Trophoblast cell (in vitro differentiated cells and primary cell): ENCODE measurements at regions not wholly inside any gene's neighbourhood (a gene's known extent, or its start where the extent isn't known, plus 50 kb on each side); places are given as distances from the start of the nearest gene placed in this dataset.
"Not testable (repeated sequence)": the region's sequence is repeated elsewhere in the genome, so short reads cannot be mapped to it uniquely, and the experiment has no call there.

ENCODE experiments used
- DNase-seq, 2 donors: peaks; one replicate each; pipeline ENCODE4 v3.0.0-alpha.2; 2016
- H2AFZ ChIP-seq: 2 replicates; pipeline ENCODE4 v1.6.1; 2013; ENCODE audit warnings: low read length, moderate library complexity, mild to moderate bottlenecking; ENCODE audit not compliant: insufficient read depth, poor library complexity
- H2AK5ac ChIP-seq: 2 replicates; pipeline ENCODE4 v1.6.1; 2013; ENCODE audit warnings: mild to moderate bottlenecking, low read length
- H2BK120ac ChIP-seq: 2 replicates; pipeline ENCODE4 v1.6.1; 2013; ENCODE audit warnings: low read length, mild to moderate bottlenecking, moderate library complexity; ENCODE audit not compliant: insufficient read depth, poor library complexity
- H2BK12ac ChIP-seq: 2 replicates; pipeline ENCODE4 v1.6.1; 2013; ENCODE audit warnings: mild to moderate bottlenecking, low read length, moderate library complexity
- H2BK5ac ChIP-seq: 2 replicates; pipeline ENCODE4 v1.6.1; 2013; ENCODE audit warnings: low read length, low read depth, moderate library complexity, mild to moderate bottlenecking; ENCODE audit not compliant: poor library complexity
- H3K14ac ChIP-seq: 2 replicates; pipeline ENCODE4 v1.6.1; 2013; ENCODE audit warnings: mild to moderate bottlenecking, low read length
- H3K18ac ChIP-seq: 2 replicates; pipeline ENCODE4 v1.6.1; 2013; ENCODE audit warnings: mild to moderate bottlenecking, low read length
- H3K23ac ChIP-seq: 2 replicates; pipeline ENCODE4 v1.6.1; 2013; ENCODE audit warnings: low read length
- H3K27ac ChIP-seq: 2 replicates; pipeline ENCODE4 v1.5.1; 2013; ENCODE audit warnings: low read depth, mild to moderate bottlenecking, inconsistent platforms, low read length, moderate library complexity
- H3K27me3 ChIP-seq: 2 replicates; pipeline ENCODE4 v1.6.1; 2013; ENCODE audit warnings: inconsistent platforms, mild to moderate bottlenecking, low read length, moderate library complexity; ENCODE audit not compliant: insufficient read depth
- H3K36me3 ChIP-seq, 2 experiments: 1 replicate in 1 of 2; 2 replicates in 1 of 2; pipeline ENCODE4 v1.6.1; 2013; ENCODE audit warnings: low read length in 2 of 2, mild to moderate bottlenecking in 2 of 2, moderate library complexity in 1 of 2; ENCODE audit not compliant: insufficient read depth in 2 of 2, control insufficient read depth in 1 of 2
- H3K4ac ChIP-seq: 2 replicates; pipeline ENCODE4 v1.6.1; 2013; ENCODE audit warnings: low read depth, mild to moderate bottlenecking, low read length, moderate library complexity
- H3K4me1 ChIP-seq, 2 experiments: 1 replicate in 1 of 2; 2 replicates in 1 of 2; pipeline ENCODE4 v1.6.1; 2013; ENCODE audit warnings: low read length in 2 of 2, mild to moderate bottlenecking in 2 of 2, moderate library complexity in 1 of 2; ENCODE audit not compliant: insufficient read depth in 2 of 2, control insufficient read depth in 1 of 2
- H3K4me2 ChIP-seq: 2 replicates; pipeline ENCODE4 v1.6.1; 2013; ENCODE audit warnings: inconsistent platforms, mild to moderate bottlenecking, low read length, moderate library complexity
- H3K4me3 ChIP-seq: 2 replicates; pipeline ENCODE4 v1.5.1; 2013; ENCODE audit warnings: mild to moderate bottlenecking, low read depth, low read length, inconsistent platforms
- H3K79me1 ChIP-seq: one replicate; pipeline ENCODE4 v1.6.1; 2013; ENCODE audit warnings: low read length
- H3K79me2 ChIP-seq: 2 replicates; pipeline ENCODE4 v1.6.1; 2013; ENCODE audit warnings: low read length, mild to moderate bottlenecking; ENCODE audit not compliant: control insufficient read depth, insufficient read depth, poor library complexity
- H3K9ac ChIP-seq: 2 replicates; pipeline ENCODE4 v1.6.1; 2013; ENCODE audit warnings: mild to moderate bottlenecking, low read length
- H3K9me3 ChIP-seq: 2 replicates; pipeline ENCODE4 v1.6.1; 2013; ENCODE audit warnings: low read depth, mild to moderate bottlenecking, control low read depth, inconsistent platforms, low read length; ENCODE audit not compliant: insufficient read depth
- H4K12ac ChIP-seq: 2 replicates; pipeline ENCODE4 v1.6.1; 2013; ENCODE audit warnings: low read depth, mild to moderate bottlenecking, low read length, moderate library complexity
- H4K8ac ChIP-seq: 2 replicates; pipeline ENCODE4 v1.6.1; 2013; ENCODE audit warnings: low read depth, mild to moderate bottlenecking, low read length, moderate library complexity
- H4K91ac ChIP-seq: one replicate; pipeline ENCODE4 v1.6.1; 2013; ENCODE audit warnings: low read depth, mild to moderate bottlenecking, low read length, moderate library complexity
- WGBS: extraction: QIAGEN DNeasy Blood & Tissue Kit; methylation state at CpG from one replicate; pipeline ENCODE4 v1.1.7; 2013; ENCODE audit warnings: missing lambda C conversion rate; ENCODE audit not compliant: insufficient read length, insufficient coverage; ENCODE audit errors: extremely low coverage; 5-methylcytosine and 5-hydroxymethylcytosine counted together

DNA sequence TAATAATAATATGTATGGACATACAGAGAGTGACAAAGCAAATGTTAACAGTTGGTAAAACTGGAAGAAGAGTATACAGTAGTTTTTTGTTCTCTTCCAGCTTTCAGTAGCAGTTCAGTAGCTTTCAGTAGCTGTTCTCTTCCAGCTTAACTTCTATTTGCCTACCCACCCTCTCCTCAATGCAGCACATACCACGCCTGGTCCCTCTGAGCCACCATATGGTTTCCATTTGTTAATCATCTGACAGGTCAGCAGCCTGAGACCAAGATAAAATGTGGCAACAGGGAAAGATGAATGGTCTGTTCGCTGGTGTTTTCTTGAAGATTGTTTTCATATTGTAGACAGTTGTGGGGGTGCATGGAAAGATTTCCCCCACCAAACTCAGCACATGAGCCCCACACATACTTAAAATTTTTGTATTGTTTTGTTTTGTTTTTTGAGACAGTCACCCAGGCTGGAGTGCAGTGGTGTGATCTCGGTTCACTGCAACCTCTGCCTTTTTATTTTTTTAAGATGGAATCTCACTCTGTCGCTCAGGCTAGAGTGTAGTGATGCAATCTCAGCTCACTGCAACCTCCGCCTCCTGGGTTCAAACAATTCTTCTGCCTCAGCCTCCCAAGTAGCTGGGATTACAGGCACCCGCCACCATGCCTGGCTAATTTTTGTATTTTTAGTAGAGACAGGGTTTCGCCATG lies 56.8 kb downstream of the ATP6V0E2 start:
- H2BK5ac ChIP-seq, H3K23ac ChIP-seq, H3K79me1 ChIP-seq, DNase-seq, H3K18ac ChIP-seq, H4K8ac ChIP-seq, H3K79me2 ChIP-seq, H2BK120ac ChIP-seq, H2AK5ac ChIP-seq, H3K4me2 ChIP-seq, H3K14ac ChIP-seq, H2BK12ac ChIP-seq, H3K9ac ChIP-seq, H3K9me3 ChIP-seq, H3K36me3 ChIP-seq, H3K4ac ChIP-seq, H4K91ac ChIP-seq, H3K27ac ChIP-seq, H3K4me1 ChIP-seq, H3K27me3 ChIP-seq, H2AFZ ChIP-seq, H4K12ac ChIP-seq, H3K4me3 ChIP-seq: not testable (repeated sequence)
- WGBS: no CpG with 5 or more reads among the region's 7 CpGs

- not testable (repeated sequence) for H3K14ac ChIP-seq, H3K23ac ChIP-seq, H3K27ac ChIP-seq, H2BK5ac ChIP-seq, H4K12ac ChIP-seq, H3K9me3 ChIP-seq, H3K4me2 ChIP-seq, H3K18ac ChIP-seq, H3K9ac ChIP-seq, H4K8ac ChIP-seq, H3K27me3 ChIP-seq, H3K79me1 ChIP-seq, H2BK120ac ChIP-seq, H3K79me2 ChIP-seq, H3K4ac ChIP-seq, H2AFZ ChIP-seq, H4K91ac ChIP-seq, H2AK5ac ChIP-seq, H3K4me1 ChIP-seq, H2BK12ac ChIP-seq, H3K4me3 ChIP-seq, H3K36me3 ChIP-seq
- peak in 1 of 2 donors; percentile 24 for DNase-seq
- no CpG with 5 or more reads among the region's 5 CpGs for WGBS
Observed at GRCh38 chr7:149933776-149934175, 60.0 kb downstream of the ATP6V0E2 start.

DNA sequence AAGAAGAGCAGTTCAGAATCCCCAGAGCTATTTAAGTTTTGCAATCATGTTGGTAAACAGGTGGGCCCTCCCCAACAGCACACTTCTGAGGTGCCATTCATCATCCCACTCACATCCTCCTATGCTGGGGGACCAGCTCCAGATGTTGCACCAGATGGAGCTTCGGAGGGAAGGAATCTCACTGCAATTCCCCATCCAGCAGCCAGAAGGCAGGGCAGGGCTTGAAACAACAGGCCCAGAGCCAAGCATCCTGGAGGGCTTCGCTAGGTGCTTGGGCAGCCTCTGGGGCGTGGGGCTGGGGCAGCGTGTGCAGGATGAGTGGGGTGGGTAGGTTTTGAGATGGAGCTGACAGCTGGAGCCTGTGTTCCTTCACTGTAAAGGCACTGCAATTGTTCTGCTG lies 73.6 kb downstream of the ATP6V0E2 start:
- not testable (repeated sequence) for H2BK5ac ChIP-seq, H3K4me3 ChIP-seq, H3K4me2 ChIP-seq, H3K9me3 ChIP-seq, H3K23ac ChIP-seq, H3K18ac ChIP-seq, H2BK120ac ChIP-seq, H3K79me1 ChIP-seq, H3K27me3 ChIP-seq, H2AK5ac ChIP-seq, H3K4ac ChIP-seq, H2BK12ac ChIP-seq, H3K9ac ChIP-seq, H4K8ac ChIP-seq, H3K27ac ChIP-seq, DNase-seq, H3K14ac ChIP-seq, H3K79me2 ChIP-seq, H2AFZ ChIP-seq, H3K36me3 ChIP-seq, H4K12ac ChIP-seq, H3K4me1 ChIP-seq, H4K91ac ChIP-seq
- WGBS: no CpG with 5 or more reads among the region's 4 CpGs

DNA sequence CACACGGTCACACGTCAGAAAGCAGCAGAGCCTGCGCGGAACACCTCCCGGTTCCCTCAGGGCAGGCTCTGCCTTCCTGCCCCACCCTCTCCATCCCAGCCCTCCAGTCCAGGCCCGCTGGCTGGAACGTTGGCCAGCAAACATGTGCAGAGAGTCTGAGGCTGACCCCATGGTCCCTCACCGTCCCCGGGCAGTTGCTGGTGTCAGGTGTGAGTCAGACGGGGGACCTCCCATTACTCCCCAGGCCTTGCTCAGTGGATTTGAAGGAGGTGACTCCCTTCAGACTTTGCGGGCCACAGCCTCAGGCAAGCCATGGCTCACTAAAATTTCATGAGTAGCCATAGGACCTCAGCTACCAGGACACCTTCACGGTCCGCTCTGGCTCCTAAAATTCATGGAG lies 74.7 kb downstream of the ATP6V0E2 start:
- not testable (repeated sequence) for H3K27ac ChIP-seq, H3K4me2 ChIP-seq, H4K8ac ChIP-seq, H3K18ac ChIP-seq, H2AK5ac ChIP-seq, H3K9ac ChIP-seq, H3K36me3 ChIP-seq, DNase-seq, H3K27me3 ChIP-seq, H3K23ac ChIP-seq, H4K12ac ChIP-seq, H4K91ac ChIP-seq, H2AFZ ChIP-seq, H3K9me3 ChIP-seq, H3K79me2 ChIP-seq, H3K4me3 ChIP-seq, H3K14ac ChIP-seq, H3K4ac ChIP-seq, H2BK5ac ChIP-seq, H3K4me1 ChIP-seq, H2BK120ac ChIP-seq, H3K79me1 ChIP-seq, H2BK12ac ChIP-seq
- no CpG with 5 or more reads among the region's 13 CpGs for WGBS
